HL-60 (cell line): ENCODE measurements at regions not wholly inside any gene's neighbourhood (a gene's known extent, or its start where the extent isn't known, plus 50 kb on each side); places are given as distances from the start of the nearest gene placed in this dataset.

Experiments used
- CTCF ChIP-seq: IDR thresholded peaks from one replicate; pipeline ENCODE4 v1.5.1; 2011; ENCODE audit warnings: low read length, control low read depth, inconsistent platforms; ENCODE audit not compliant: insufficient read depth
- GABPA ChIP-seq: IDR thresholded peaks from 2 replicates; pipeline ENCODE4 v1.6.1; 2012; ENCODE audit warnings: low read depth
- POLR2AphosphoS5 ChIP-seq: IDR thresholded peaks from 2 replicates; pipeline ENCODE4 v1.6.1; 2012; ENCODE audit warnings: low read depth
- REST ChIP-seq: IDR thresholded peaks from 2 replicates; pipeline ENCODE4 v1.6.1; 2012; ENCODE audit warnings: low read depth; ENCODE audit not compliant: insufficient replicate concordance
- SPI1 ChIP-seq: IDR thresholded peaks from 2 replicates; pipeline ENCODE4 v1.6.1; 2012; ENCODE audit warnings: low read depth, mild to moderate bottlenecking, borderline replicate concordance

GRCh38 chr6:104413767-104414166 lies 446.0 kb downstream of the HACE1 start:
- TF ChIP-seq POLR2AphosphoS5 (no peak), CTCF (no peak), REST (no peak), SPI1 (no peak), GABPA (no peak)
